ENCODE measurements at regions not wholly inside any gene's neighbourhood (a gene's known extent, or its start where the extent isn't known, plus 50 kb on each side); places are given as distances from the start of the nearest gene placed in this dataset.

- no peak for TF ChIP-seq CTCF (IDR thresholded peaks at IDR 0.05; ENCODE audit: unreplicated experiment)
- H3K27ac Mint-ChIP-seq (ENCODE audit: low read depth, unreplicated experiment) = no peak overlapping the region
- DNase-seq (ENCODE audit: unreplicated experiment) = no peak
- intact Hi-C loops (cut with micrococcal nuclease) = no loop called here
- BruUV-seq (replicated peaks) = no TSS peak
- no peak overlapping the region for H3K4me3 Mint-ChIP-seq (ENCODE audit: unreplicated experiment)
- H3K4me1 Mint-ChIP-seq (ENCODE audit: insufficient read depth, unreplicated experiment) = no peaks in the 10 kb centered on the region
- H3K27me3 Mint-ChIP-seq (ENCODE audit: insufficient read depth, unreplicated experiment) = no peaks in the 10 kb centered on the region
- ChIA-PET POLR2A (no interaction called here), CTCF (no interaction called here)
- H3K36me3 Mint-ChIP-seq (ENCODE audit: insufficient read depth, unreplicated experiment) = no peaks in the 10 kb centered on the region
- no peaks in the 10 kb centered on the region for H3K9me3 Mint-ChIP-seq (ENCODE audit: unreplicated experiment)
These were observed 113.5 kb downstream of the MBL2 start for GRCh38 chr10:52659085-52659484.

- intact Hi-C loops (cut with micrococcal nuclease) = no loop called here
- Mint-ChIP-seq H3K4me3 (ENCODE audit: unreplicated experiment) (no peak overlapping the region), H3K36me3 (ENCODE audit: insufficient read depth, unreplicated experiment) (no peaks in the 10 kb centered on the region), H3K9me3 (ENCODE audit: unreplicated experiment) (peaks cover 10% of the 10 kb centered on the region), H3K4me1 (ENCODE audit: insufficient read depth, unreplicated experiment) (no peaks in the 10 kb centered on the region), H3K27me3 (ENCODE audit: insufficient read depth, unreplicated experiment) (no peaks in the 10 kb centered on the region), H3K27ac (ENCODE audit: low read depth, unreplicated experiment) (no peak overlapping the region)
- no TSS peak for BruUV-seq (replicated peaks)
- ChIA-PET POLR2A (no interaction called here), CTCF (interaction anchor here (1.0 to 2.2 kb wide), 2 partner anchors 18 to 79 kb away, joined by 5 to 7 read pairs; no protein-coding TSS in a partner anchor)
- no peak for DNase-seq (ENCODE audit: unreplicated experiment)
- TF ChIP-seq CTCF (IDR thresholded peaks at IDR 0.05; ENCODE audit: unreplicated experiment) = no peak
These were observed 110.3 kb downstream of the MBL2 start for GRCh38 chr10:52662256-52662655.

GRCh38 chr10:52663161-52663560 is 109.4 kb downstream of the MBL2 start:
- no TSS peak for BruUV-seq (replicated peaks)
- DNase-seq (ENCODE audit: unreplicated experiment) = no peak
- H3K27me3 Mint-ChIP-seq (ENCODE audit: insufficient read depth, unreplicated experiment) = no peaks in the 10 kb centered on the region
- no peak overlapping the region for H3K4me3 Mint-ChIP-seq (ENCODE audit: unreplicated experiment)
- no peaks in the 10 kb centered on the region for H3K4me1 Mint-ChIP-seq (ENCODE audit: insufficient read depth, unreplicated experiment)
- no peak overlapping the region for H3K27ac Mint-ChIP-seq (ENCODE audit: low read depth, unreplicated experiment)
- no peaks in the 10 kb centered on the region for H3K36me3 Mint-ChIP-seq (ENCODE audit: insufficient read depth, unreplicated experiment)
- POLR2A ChIA-PET = interaction anchor here (0.7 kb wide), 1 partner anchor 45 kb away, joined by 5 read pairs; no protein-coding TSS in a partner anchor
- intact Hi-C loops (cut with micrococcal nuclease) = no loop called here
- peaks cover 10% of the 10 kb centered on the region for H3K9me3 Mint-ChIP-seq (ENCODE audit: unreplicated experiment)
- CTCF ChIA-PET = interaction anchor here (1.3 to 2.2 kb wide), 2 partner anchors 18 to 19 kb away, joined by 5 to 6 read pairs; no protein-coding TSS in a partner anchor
- TF ChIP-seq CTCF (IDR thresholded peaks at IDR 0.05; ENCODE audit: unreplicated experiment) = no peak

- ChIA-PET CTCF (interaction anchor here (0.6 to 1.0 kb wide), 2 partner anchors 20 to 174 kb away, joined by 4 to 6 read pairs; no protein-coding TSS in a partner anchor), POLR2A (no interaction called here)
- Mint-ChIP-seq H3K27ac (ENCODE audit: low read depth, unreplicated experiment) (no peak overlapping the region), H3K4me3 (ENCODE audit: unreplicated experiment) (no peak overlapping the region), H3K4me1 (ENCODE audit: insufficient read depth, unreplicated experiment) (no peaks in the 10 kb centered on the region), H3K27me3 (ENCODE audit: insufficient read depth, unreplicated experiment) (no peaks in the 10 kb centered on the region), H3K9me3 (ENCODE audit: unreplicated experiment) (peaks cover 10% of the 10 kb centered on the region), H3K36me3 (ENCODE audit: insufficient read depth, unreplicated experiment) (no peaks in the 10 kb centered on the region)
- DNase-seq (ENCODE audit: unreplicated experiment) = no peak
- no peak for TF ChIP-seq CTCF (IDR thresholded peaks at IDR 0.05; ENCODE audit: unreplicated experiment)
- intact Hi-C loops (cut with micrococcal nuclease) = no loop called here
- BruUV-seq (replicated peaks) = no TSS peak
These were observed 108.0 kb downstream of the MBL2 start for GRCh38 chr10:52664629-52665028.

Measured in MCF 10A (cell line).